Heart left ventricle (tissue), 13 donors: ENCODE measurements at regions not wholly inside any gene's neighbourhood (a gene's known extent, or its start where the extent isn't known, plus 50 kb on each side); places are given as distances from the start of the nearest gene placed in this dataset.

Experiments used
- POLR2A ChIP-seq, 2 donors: fragments of 450-650 bp; IDR thresholded peaks; one replicate each; pipeline ENCODE4 v1.6.1; 2017; ENCODE audit warnings: antibody characterized with exemption in 2 of 2, mild to moderate bottlenecking in 2 of 2, moderate library complexity in 2 of 2
- TF ChIP-seq, protein P1 (sequence below), 12 donors: fragments of 200-600 bp; sonication (generic) in 4 of 12; IDR thresholded peaks; one replicate each; pipeline versions ENCODE4 v1.5.0 to v1.8.0; 2018 to 2022; ENCODE audit warnings: antibody characterized with exemption in 12 of 12, mild to moderate bottlenecking in 5 of 12
- donor health status: ischemic (EF 13 %, LVEDD 7.1; RV severe dilation, severe dysfunction).
- donor health status: DM: no; HTN: yes; CAD: no.
- donor health status: DM: no; HTN: no; CAD: no.
- donor health status: ischemic (EF 25% LVEDD 6.9; RV normal size, moderate dysfunction).
- donor health status: ischemic (EF 25% LVEDD 5.7; RV mildly dilated, moderate dysfunction).
- donor health status: ischemic (EF 35%, LVEDD 5.7; RV mildly dilated, moderate dysfunction).
- donor health status: nonischemic (EF 11% LVEDD 7.7; RV severe dilation, severe dysfunction).
- donor health status: DM: yes; HTN: yes; CAD: no.
- donor health status: PGD.
- donor health status: ischemic (EF 29% LVEDD 5.4; RV normal size, mild dysfunction).
- donor health status: nonischemic (EF 23%, LVEDD 6.1; RV moderate dilation, normal function).

DNA sequence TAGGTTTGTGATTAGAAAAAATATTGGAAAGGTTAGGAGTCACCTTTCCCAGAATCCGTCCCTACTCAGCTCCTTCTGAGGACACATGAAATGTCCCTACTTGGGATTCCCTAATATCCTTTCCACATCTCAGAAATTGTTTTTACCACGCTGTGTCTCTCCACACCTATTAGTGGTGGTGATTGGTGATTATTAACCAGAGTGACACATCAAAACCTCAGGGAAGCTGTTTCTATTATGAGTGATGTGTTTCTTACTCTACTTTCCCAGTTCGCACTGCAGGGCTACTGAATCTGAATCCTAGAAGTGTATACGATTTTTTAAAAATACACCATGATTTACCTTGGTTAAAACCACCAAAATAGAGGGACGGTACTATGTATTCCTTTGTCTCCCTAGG lies 460.8 kb downstream of the TBC1D4 start:
- TF ChIP-seq, protein P1, sequence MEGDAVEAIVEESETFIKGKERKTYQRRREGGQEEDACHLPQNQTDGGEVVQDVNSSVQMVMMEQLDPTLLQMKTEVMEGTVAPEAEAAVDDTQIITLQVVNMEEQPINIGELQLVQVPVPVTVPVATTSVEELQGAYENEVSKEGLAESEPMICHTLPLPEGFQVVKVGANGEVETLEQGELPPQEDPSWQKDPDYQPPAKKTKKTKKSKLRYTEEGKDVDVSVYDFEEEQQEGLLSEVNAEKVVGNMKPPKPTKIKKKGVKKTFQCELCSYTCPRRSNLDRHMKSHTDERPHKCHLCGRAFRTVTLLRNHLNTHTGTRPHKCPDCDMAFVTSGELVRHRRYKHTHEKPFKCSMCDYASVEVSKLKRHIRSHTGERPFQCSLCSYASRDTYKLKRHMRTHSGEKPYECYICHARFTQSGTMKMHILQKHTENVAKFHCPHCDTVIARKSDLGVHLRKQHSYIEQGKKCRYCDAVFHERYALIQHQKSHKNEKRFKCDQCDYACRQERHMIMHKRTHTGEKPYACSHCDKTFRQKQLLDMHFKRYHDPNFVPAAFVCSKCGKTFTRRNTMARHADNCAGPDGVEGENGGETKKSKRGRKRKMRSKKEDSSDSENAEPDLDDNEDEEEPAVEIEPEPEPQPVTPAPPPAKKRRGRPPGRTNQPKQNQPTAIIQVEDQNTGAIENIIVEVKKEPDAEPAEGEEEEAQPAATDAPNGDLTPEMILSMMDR (IDR thresholded peaks at IDR 0.05): no peak
- no peak for TF ChIP-seq POLR2A (IDR thresholded peaks at IDR 0.05)
